OCI-LY3 (cell line): ENCODE measurements at regions not wholly inside any gene's neighbourhood (a gene's known extent, or its start where the extent isn't known, plus 50 kb on each side); places are given as distances from the start of the nearest gene placed in this dataset.

ENCODE experiments used
- EZH2phosphoT487 ChIP-seq: fragments of 200-600 bp; shearing (Covaris generic); IDR thresholded peaks from 2 replicates; pipeline ENCODE4 v1.6.1; 2018; ENCODE audit warnings: antibody characterized with exemption, mixed run types, low read depth
- TF ChIP-seq, protein P1 (sequence below): fragments of 200-600, 300-600 bp; sonication (generic); IDR thresholded peaks from 2 replicates; pipeline ENCODE4 v1.5.1; 2014; ENCODE audit warnings: antibody characterized with exemption, low read length, low read depth

DNA sequence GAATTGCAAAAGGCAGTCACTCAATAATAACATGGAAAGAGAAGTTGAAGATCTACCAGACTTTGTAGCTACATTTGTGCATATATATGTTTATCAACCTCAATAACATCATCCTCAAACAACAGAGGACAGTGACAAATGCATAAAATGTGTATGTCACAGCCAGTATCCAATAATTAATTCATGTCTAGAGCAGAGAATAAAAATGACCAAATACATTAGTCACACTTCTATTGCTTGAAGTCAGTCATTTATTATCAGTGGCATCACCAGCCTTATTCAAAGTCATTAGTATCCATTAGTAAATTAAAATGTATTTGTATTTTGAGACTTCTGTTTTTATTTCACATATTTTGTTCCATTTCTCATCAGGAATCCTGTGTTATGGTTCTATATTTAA lies 852.8 kb downstream of the XPNPEP1 start:
- TF ChIP-seq, protein P1, sequence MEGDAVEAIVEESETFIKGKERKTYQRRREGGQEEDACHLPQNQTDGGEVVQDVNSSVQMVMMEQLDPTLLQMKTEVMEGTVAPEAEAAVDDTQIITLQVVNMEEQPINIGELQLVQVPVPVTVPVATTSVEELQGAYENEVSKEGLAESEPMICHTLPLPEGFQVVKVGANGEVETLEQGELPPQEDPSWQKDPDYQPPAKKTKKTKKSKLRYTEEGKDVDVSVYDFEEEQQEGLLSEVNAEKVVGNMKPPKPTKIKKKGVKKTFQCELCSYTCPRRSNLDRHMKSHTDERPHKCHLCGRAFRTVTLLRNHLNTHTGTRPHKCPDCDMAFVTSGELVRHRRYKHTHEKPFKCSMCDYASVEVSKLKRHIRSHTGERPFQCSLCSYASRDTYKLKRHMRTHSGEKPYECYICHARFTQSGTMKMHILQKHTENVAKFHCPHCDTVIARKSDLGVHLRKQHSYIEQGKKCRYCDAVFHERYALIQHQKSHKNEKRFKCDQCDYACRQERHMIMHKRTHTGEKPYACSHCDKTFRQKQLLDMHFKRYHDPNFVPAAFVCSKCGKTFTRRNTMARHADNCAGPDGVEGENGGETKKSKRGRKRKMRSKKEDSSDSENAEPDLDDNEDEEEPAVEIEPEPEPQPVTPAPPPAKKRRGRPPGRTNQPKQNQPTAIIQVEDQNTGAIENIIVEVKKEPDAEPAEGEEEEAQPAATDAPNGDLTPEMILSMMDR: no peak
- no peak for TF ChIP-seq EZH2phosphoT487
